Activated naive CD4-positive, alpha-beta T cell (primary cell): ENCODE measurements at regions not wholly inside any gene's neighbourhood (a gene's known extent, or its start where the extent isn't known, plus 50 kb on each side); places are given as distances from the start of the nearest gene placed in this dataset.
A peak's percentile ranks its signal among the peaks of the same experiment; 100 is the strongest.
"Not testable (repeated sequence)": the region's sequence is repeated elsewhere in the genome, so short reads cannot be mapped to it uniquely, and the experiment has no call there.

Experiments used
- DNase-seq, 4 experiments: peaks; one replicate each; lab custom pipeline; 2025; lab: John Stamatoyannopoulos, UW

DNA sequence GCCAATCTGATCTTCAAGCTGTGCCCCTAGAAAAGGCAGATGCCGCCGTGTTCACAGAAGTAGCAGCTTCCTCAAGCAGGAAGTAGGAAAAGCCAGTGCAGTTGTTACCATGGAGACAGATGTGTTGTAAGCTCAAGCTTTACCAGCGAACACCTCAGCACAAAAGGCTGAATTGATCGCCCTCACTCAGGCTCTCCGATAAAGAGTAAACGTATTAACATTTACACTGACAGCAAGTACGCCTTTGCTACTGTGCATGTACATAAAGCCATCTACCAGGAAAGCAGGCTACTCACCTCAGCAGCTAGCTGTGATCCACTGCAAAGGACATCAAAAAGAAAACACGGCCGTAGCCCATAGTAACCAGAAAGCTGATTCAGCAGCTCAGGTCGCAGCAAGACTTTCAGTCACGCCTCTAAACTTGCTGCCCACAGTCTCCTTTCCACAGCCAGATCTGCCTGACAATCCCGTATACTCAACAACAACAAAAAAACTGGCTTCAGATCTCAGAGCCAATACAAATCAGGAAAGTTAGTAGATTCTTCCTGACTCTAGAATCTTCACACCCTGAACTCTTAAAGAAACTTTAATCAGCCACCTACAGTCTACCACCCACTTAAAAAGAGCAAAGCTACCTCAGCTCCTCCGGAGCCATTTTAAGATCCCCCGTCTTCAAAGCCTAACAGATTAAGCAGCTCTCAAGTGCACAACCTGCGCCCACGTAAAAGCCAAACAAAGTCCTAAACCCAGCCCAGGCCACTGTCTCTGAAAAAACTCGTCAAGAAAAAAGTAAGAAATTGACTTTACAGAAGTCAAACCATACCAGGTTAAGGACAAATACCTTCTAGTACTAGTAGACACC, 160.0 kb downstream of the DEFB131A start:
- peak in 1 of 4 experiments; percentile 13 for DNase-seq

DNA sequence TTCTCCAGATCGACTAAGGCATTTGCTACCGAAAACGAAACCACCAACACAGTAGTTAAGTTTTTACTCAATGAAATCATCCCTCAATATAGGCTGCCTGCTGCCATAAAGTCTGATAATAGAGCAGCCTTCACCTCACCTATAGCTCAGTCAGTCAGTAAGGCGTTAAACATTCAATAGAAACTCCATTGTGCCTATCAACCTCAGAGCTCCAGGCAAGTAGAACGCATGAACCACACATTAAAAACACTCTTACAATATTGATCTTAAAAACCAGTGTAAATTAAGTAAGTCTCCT, 160.6 kb downstream of the DEFB131A start:
- not testable (repeated sequence) for DNase-seq

DNA sequence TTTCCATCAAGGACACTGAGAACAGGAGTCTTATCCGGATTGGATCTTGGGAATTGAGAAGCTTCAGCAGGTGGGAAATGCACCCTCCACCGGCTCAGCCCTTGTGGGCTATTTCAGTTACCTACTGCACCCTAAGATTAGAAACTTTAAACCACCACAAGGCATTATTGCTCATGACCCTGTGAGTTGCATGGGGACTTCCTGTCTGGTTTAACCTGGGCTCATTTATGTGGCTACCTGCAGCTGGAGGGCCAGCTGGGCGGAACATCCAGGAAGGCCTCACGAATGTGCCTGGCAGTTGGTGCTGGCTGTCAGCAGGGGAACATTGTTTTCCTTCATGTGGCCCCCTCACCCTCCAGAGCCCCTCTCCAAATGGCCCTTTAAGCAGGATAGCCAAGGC, 164.1 kb downstream of the DEFB131A start:
- no peak for DNase-seq

DNA sequence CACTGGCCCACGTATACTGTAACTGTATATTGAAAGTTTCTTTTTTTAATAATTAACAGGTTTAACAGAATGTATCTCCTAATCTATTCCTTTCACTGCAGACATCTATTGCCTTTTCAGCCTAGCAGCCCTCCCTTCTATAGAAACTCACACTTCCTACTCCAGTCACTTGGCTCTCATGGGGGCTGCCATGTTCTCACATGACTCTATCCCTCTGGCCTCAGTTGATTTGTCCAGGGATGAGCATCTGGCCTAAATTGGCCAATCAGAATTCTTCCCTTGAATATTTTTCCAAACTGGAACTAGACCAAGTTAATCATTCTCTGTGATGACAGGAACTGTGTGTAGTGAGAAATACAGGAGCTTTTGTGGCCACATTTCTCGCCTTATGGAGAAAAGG, 166.1 kb downstream of the DEFB131A start:
- DNase-seq = not testable (repeated sequence)

DNA sequence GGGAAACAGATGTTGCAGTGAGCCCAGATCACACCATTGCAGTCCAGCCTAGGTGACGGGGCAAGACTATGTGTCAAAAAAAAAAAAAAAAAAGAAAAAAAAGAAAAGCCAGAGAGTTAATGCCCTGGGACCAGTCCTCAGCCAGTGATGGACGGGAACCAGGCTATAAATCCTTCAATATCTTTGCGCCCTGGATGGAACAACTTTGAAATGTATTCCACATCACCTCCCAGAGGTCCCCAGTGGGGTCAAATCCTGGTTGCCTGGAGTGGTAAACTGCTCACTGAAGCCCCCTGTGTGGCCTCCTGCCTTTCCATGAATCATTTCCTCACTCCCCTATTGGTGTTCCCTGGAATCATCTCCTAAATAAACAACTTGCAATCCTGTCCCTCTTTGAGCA, 166.9 kb downstream of the DEFB131A start:
- DNase-seq = no peak

DNA sequence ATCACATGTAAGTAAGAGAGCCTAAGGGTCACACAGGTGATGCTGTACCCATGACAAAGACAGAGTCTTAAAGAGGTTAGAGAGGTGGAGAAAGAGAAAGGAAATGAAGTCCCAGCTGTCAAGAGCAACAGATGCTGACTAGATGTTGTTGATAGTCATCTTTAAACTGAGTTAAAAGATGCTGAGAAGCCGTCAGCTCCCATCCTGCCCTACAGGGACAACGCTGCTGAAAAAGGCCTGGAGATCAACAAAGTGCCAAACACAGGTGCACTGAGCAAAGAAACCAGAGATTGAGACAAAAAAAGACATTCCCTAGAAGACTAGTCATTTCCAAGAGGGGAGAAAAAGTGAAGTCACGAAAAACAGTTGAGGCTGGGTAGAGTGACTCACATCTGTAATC, 145.0 kb upstream of the DRD5 start:
- not testable (repeated sequence) for DNase-seq

DNA sequence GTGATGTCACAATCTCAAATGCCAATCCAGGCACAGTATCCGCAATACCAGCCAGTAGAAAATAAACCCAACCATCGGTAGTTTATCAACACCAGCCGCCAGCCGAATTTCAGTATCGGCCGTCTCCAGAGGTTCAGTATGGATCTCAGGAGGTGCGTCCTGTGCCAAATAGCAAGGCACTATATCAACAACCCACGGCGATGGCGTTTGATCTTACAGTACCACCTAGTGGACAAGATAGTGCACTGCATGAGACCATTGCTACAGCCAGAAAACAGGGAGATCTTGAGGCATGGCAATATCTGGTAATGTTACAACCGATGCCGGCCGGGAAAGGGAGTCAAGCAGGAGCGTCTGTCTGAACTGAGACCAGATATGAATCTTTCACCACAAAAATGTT, 121.8 kb upstream of the DRD5 start:
- DNase-seq = not testable (repeated sequence)

DNA sequence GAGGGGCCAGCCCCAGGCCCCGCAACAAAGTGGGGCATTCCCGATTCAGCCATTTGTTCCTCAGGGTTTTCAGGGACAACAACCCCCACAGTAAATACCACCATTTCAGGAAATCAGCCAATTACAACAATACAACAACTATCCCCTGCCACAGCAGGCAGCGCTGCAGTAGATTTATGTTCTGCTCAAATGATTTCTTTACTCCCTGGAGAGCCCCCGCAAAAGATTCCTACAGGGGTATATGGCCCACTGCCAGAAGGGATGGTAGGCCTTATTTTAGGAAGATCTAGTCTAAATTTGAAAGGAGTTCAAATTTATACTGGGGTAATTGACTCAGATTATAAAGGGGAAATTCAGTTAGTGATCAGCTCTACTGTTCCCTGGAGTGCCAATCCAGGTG, 120.5 kb upstream of the DRD5 start:
- not testable (repeated sequence) for DNase-seq

DNA sequence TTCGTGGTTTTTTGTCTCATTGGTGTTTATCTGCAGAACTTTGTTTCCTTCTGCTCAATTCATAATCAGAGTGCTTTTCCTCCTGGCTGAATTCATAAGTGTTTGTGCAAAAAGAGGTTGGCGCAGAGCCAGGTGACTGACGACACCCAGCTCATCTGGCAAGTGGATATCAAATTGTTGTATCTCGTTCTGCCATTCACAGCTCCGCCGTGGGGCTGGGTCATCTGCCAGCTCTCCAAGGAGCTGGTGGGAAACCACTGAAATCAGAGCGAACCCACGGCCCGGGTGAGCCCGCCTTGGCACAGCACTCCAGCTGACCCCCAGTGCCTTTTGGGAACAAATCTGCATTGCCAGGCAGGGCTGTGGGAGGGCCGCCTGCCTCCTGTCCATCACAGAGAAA, 110.7 kb upstream of the DRD5 start:
- DNase-seq = not testable (repeated sequence)

DNA sequence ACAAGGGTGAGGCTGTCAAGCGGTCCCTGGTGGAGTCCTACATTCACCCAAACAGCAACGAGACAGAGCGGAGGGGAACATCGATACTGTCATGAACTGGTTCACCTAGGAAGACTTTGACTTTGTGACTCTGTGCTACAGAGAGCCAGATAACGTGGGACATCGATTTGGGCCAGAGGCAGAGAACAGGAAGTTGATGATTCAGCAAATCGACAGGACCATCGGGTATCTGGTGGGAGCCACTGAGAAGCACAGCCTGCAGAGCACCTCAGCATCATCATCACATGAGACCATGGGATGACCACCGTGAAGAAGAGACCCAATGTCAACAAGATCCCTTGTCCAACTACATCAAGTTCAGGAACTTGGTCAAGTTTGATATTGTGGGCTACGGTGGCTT, 104.1 kb upstream of the DRD5 start:
- not testable (repeated sequence) for DNase-seq

DNA sequence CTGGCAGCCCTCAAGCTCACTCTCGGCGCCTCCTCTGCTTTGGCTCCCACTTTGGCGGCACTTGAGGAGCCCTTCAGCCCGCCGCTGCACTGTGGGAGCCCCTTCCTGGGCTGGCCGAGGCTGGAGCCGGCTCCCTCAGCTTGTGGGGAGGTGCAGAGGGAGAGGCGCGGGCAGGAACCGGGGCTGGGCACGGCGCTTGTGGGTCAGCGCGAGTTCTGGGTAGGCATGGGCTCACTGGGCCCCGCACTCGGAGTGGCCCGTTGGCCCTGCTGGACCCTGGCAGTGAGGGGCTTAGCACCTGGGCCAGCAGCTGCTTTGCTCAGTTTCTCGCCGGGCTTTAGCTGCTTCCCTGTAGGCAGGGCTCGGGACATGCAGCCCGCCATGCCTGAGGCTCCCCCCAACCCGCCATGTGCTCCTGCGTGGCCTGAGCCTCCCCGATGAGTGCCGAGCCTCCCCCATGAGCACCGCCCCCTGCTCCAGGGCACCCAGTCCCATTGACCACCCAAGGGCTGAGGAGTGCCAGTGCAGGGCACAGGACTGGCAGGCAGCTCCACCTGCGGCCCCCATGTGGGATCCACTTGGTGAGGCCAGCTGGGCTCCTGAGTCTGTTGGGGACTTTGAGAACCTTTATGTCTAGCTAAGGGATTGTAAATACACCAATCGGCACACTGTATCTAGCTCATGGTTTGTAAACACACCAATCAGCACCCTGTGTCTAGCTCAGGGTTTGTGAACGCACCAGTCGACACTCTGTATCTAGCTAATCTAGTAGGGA, 101.5 kb upstream of the DRD5 start:
- DNase-seq = no peak

DNA sequence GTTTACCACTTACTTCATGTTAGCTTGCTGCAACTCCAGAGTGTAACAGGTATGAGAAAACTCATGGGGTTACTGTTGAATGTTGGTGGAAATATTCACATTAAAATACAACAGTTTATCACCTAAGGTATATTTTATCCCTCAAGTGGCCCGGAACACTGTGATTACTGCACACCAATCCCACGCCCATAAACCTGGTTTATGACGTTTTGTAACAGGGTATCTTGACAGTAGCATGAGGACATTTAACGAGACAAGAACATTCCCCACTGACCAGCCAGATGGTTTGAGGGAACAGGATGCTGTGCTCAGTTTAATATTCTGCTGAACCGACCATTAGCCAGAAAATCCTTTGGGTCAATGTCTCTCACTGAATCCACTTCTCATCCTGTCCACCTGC, 98.3 kb upstream of the DRD5 start:
- DNase-seq = not testable (repeated sequence)

DNA sequence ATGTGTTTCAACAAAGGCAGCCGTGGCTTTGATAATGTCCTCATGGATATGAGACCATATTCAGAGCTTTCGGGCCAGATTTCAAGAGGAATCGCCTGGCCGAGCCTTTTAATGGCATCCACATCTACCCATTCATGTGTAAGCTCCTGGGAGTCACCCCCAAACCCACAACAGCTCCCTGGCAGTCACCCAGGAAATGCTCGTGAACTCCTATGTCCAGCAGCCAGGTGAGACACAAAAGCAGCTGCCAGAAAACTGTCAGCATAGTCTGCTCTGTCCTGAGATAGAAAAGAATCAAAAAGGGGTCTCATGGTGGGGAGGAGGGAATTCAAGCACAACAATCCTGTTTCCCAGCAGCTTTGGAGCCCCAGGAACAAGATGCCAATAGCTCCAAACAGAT, 96.4 kb upstream of the DRD5 start:
- DNase-seq = not testable (repeated sequence)

DNA sequence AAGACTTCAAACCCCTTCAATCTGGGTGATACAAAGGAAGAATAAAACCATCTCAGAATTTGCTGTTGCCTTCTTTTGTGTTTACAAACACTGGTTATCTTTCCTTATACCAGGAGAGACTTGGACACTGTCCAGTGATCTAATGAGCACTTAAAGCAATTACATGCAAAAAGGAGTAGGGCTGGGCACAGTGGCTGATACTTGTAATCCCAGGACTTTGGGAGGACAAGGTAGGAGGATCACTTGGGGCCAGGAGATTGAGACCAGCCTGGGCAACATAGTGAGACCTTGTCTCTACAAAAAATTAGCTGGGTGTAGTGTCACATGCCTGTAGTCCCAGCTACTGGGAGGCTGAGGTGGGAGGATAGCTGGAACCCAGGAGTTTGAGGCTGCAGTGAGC, 95.7 kb upstream of the DRD5 start:
- no peak for DNase-seq

DNA sequence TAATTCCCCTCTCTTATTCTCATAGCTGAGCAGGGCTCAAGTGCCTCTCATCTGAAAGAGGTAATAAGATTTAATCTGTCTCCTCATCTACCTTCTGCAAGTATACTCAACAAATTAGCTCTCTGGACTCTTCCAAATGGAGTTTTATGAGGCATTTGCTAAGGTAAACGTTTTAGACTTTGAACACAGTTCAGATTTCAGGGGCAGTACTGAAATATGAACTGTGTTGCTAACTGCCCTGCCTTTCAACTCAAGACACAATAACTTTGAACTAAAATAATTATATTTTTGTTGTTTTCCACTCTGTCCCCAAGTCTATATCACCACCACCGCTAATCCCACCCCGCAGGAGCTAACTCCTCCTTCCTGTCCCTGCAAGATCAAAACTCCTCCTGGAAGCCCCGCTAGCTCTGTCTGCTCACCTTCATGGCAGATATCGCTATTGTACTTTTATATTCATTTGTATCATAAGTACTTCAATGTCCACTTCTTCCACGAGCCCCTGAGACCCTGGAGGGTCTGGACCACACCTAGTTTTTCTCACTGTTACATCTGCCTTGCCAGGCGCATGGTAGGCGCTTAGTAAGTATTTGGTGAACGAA, 90.7 kb upstream of the DRD5 start:
- not testable (repeated sequence) for DNase-seq

DNA sequence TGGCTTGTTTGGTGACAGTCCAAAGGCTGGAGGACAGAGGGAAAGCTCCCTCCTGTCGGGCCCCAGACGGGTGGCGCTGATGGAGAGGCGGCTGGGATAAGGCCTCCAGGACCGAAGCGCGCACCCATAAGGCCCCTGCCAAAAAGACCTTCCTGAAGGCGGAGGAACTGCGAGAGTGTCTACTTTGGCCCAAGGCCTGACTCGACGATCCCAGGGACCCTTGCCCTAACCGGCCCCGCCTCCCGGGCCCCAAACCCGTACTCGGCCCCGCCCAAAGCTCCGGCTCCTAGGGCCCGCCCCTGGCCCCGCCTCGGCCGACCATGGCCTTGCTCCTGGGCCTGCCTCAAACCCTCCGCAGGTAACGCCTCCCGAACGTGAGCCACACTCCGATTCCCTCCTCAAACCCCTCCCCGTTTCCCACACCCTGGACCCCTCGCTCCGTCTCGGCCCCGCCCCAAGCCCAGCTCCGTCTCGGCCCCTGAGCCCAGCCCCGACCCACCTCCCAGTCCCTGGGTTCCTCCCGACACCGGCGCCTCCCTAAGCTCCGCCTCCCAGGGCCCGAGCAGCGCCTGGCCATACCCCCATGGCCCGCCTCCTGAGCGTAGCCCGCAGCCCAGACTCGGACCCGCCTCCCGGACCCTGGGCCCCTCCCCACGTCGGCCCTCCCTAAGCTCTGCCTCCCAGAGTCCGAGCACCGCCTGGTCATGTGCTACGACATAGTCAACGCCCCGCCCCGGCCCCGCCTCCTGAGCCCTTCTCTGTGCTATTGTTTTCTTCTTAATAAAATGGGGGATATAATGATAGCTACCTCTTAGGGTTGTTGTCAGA, 90.0 kb upstream of the DRD5 start:
- DNase-seq = peak; percentile 44 to 85 (median 64)

DNA sequence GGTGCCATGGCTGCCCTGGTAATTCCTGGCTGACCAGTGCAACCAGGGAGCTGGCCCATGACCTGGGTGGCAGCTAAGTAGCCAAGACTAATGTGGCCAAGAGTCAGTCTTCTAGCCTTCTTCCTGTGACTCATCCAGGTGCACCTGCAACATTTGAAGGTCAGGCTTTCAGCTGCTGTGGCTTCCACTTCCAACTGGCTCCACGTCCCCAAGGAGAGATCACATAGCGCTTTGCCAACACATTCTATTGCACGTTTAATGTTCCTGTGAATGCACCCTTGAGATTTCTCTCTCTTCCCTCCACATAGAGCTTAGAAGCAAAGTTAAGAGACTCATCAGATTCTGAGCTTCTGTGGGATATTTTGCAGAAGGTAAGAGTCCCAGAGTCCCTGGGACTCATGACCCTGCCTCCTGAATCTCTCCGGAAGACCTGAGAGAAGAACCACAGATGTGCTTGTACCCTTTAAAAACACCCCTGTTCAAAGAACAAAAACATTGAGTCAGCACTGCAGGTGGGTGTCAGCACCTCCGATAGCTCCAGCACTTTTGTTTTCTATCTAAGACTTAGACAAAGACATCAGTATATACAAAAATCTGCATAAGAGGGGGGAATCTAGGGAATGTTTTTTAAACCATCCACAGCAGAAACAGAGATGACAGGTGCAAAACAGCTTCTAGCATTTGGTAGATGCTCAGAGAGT, 88.5 kb upstream of the DRD5 start:
- not testable (repeated sequence) for DNase-seq

DNA sequence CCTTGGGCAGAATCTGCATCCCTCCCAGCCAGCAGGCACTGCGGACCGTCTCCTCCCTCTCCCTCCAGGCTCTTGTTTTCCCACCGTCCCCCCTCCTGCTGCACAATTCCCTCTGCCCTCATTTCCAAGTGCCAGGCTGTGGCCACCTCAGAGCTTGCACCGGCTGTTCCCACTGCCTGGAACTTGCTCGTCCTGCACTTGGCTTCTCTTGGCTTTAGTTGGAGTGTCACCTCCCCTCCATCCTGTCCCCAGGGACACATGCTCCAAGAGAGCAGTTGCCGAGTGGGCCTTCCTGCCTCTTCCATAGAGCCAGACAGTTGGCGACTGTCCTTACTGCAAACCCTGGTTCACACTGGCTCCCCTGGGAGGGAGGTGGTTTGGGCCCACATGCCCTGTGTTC, 87.0 kb upstream of the DRD5 start:
- not testable (repeated sequence) for DNase-seq

DNA sequence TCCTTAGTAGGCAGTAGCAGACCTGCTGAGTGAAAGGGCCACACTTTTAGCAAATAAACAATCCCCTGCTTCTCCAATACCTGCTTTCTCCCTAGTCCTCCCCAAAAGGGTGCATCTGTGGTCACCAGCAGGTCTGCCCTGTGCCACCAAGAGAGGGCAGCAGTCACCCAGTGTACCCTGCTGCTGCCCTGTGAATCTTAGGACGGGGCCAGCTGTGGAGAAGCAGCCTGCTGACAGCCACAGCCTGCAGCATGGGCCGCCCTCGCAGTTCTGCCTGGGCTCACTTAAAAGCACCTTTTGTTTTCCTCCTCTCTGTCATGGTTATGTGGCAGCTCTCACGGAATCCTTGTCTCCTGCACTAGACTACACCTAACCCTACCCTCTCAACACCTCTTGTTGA, 85.4 kb upstream of the DRD5 start:
- peak in 1 of 4 experiments; percentile 14 for DNase-seq

DNA sequence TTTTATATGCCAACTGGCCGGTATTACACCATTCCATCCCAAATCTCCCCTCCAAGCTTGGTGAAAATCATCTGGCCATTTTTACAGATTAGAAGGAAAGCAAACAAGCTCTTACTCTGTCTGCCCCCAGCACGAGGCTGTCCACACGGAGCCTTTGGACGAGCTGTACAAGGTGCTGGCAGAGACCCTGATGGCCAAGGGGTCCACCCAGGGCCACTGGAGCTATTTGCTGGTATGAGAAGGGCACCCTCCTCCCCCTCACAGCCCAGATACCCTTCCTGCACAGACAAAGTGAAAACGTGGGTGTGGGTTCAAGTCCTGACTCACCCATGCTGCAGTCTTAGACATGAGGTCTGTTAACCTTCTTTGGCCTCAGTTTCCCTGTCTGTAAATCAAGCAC, 84.9 kb upstream of the DRD5 start:
- not testable (repeated sequence) for DNase-seq

DNA sequence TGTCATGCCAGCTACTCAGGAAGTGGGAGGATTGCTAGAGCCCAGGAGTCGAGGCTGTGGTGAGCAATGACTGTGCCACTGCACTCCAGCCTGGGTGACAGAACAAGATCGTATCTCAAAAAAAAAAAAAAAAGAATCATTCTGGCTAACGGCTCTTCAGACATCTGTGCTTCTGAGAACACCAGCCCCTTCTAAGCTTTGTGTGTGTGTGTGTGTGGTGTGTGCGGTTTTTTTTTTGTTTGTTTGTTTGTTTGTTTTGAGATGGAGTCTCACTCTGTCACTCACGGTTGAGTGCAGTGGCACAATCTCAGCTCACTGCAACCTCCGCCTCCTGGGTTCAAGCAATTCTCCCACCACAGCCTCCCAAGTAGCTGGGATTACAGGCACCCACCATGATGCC, 79.4 kb upstream of the DRD5 start:
- not testable (repeated sequence) for DNase-seq
